Mesothelial cell of epicardium (in vitro differentiated cells): ENCODE measurements at regions not wholly inside any gene's neighbourhood (a gene's known extent, or its start where the extent isn't known, plus 50 kb on each side); places are given as distances from the start of the nearest gene placed in this dataset.
A peak's percentile ranks its signal among the peaks of the same experiment; 100 is the strongest.

Source experiments
- DNase-seq, 2 experiments: peaks; one replicate each; pipeline ENCODE4 v3.0.0; 2021; ENCODE audit warnings: low spot score in 2 of 2; ENCODE audit not compliant: unreplicated experiment in 2 of 2
- H3K27ac Mint-ChIP-seq: 2 replicates; pipeline ENCODE4 v1.8.0; 2021; ENCODE audit warnings: mixed read lengths
- H3K27me3 Mint-ChIP-seq: 2 replicates; pipeline ENCODE4 v1.8.0; 2021; ENCODE audit warnings: low read depth, mixed read lengths
- H3K36me3 Mint-ChIP-seq: 2 replicates; pipeline ENCODE4 v1.8.0; 2021; ENCODE audit warnings: mixed read lengths
- H3K4me1 Mint-ChIP-seq: 2 replicates; pipeline ENCODE4 v1.8.0; 2021; ENCODE audit warnings: mixed read lengths
- H3K4me3 Mint-ChIP-seq: 2 replicates; pipeline ENCODE4 v1.8.0; 2021; ENCODE audit warnings: mild to moderate bottlenecking, moderate library complexity, mixed read lengths
- H3K9me3 Mint-ChIP-seq: 2 replicates; pipeline ENCODE4 v1.8.0; 2021; ENCODE audit warnings: mixed read lengths
- CTCF ChIP-seq: fragments of 200-600 bp; sonication (generic); IDR thresholded peaks from one replicate; pipeline ENCODE4 v1.5.0; 2021; ENCODE audit warnings: antibody characterized with exemption; ENCODE audit not compliant: unreplicated experiment

GRCh38 chr4:71184195-71184781, 154.5 kb upstream of the SLC4A4 start:
- DNase-seq: no peak
- H3K4me3 Mint-ChIP-seq: no peak overlapping the region
- H3K27me3 Mint-ChIP-seq: peaks cover 8% of the 10 kb centered on the region
- peaks cover 32% of the 10 kb centered on the region for H3K4me1 Mint-ChIP-seq
- TF ChIP-seq CTCF: peak; percentile 51
- no peaks in the 10 kb centered on the region for H3K9me3 Mint-ChIP-seq
- H3K27ac Mint-ChIP-seq: no peak overlapping the region
- H3K36me3 Mint-ChIP-seq: no peaks in the 10 kb centered on the region

- DNase-seq: no peak
- Mint-ChIP-seq H3K4me3 (no peak overlapping the region), H3K9me3 (no peaks in the 10 kb centered on the region), H3K27me3 (peaks cover 8% of the 10 kb centered on the region), H3K36me3 (no peaks in the 10 kb centered on the region), H3K27ac (no peak overlapping the region), H3K4me1 (peaks cover 36% of the 10 kb centered on the region)
- no peak for TF ChIP-seq CTCF
These were observed 153.8 kb upstream of the SLC4A4 start for GRCh38 chr4:71185037-71185436.

- peak overlapping the region; percentile 62 for H3K27ac Mint-ChIP-seq
These were observed 152.6 kb upstream of the SLC4A4 start for GRCh38 chr4:71186257-71186565.

GRCh38 chr4:71186566-71187403, 152.0 kb upstream of the SLC4A4 start:
- Mint-ChIP-seq H3K27me3 (peaks cover 8% of the 10 kb centered on the region), H3K4me1 (peaks cover 36% of the 10 kb centered on the region), H3K4me3 (peak overlapping the region; percentile 84), H3K36me3 (no peaks in the 10 kb centered on the region), H3K27ac (peak overlapping the region; percentile 52), H3K9me3 (no peaks in the 10 kb centered on the region)
- peak; percentile 26 to 57 for DNase-seq
- TF ChIP-seq CTCF: no peak

More at GRCh38 chr4:71186257-71186565, 152.6 kb upstream of the SLC4A4 start:
- no peaks in the 10 kb centered on the region for H3K9me3 Mint-ChIP-seq
- H3K4me3 Mint-ChIP-seq: peak overlapping the region; percentile 83
- no peak for TF ChIP-seq CTCF
- peaks cover 36% of the 10 kb centered on the region for H3K4me1 Mint-ChIP-seq
- H3K27me3 Mint-ChIP-seq: peaks cover 8% of the 10 kb centered on the region
- no peak for DNase-seq
- no peaks in the 10 kb centered on the region for H3K36me3 Mint-ChIP-seq

- DNase-seq: peak in 1 of 2 experiments; percentile 27
- peak overlapping the region; percentile 48 for H3K27ac Mint-ChIP-seq
- H3K9me3 Mint-ChIP-seq: no peaks in the 10 kb centered on the region
- H3K4me1 Mint-ChIP-seq: peaks cover 36% of the 10 kb centered on the region
- H3K27me3 Mint-ChIP-seq: peaks cover 8% of the 10 kb centered on the region
- TF ChIP-seq CTCF: no peak
- peak overlapping the region; percentile 78 for H3K4me3 Mint-ChIP-seq
- H3K36me3 Mint-ChIP-seq: no peaks in the 10 kb centered on the region
These were observed 151.2 kb upstream of the SLC4A4 start for GRCh38 chr4:71187404-71188155.
